K562 (cell line): ENCODE measurements at regions not wholly inside any gene's neighbourhood (a gene's known extent, or its start where the extent isn't known, plus 50 kb on each side); places are given as distances from the start of the nearest gene placed in this dataset.

Experiments used
- ATAC-seq: fragments of 200-7000 bp; cut with Tn5 transposase; 3 replicates; pipeline ENCODE4 v1.9.1; 2020; ENCODE audit warnings: moderate library complexity
- BruUV-seq: library from RNA; stranded (reverse); fragments of 400-500 nt; replicated peaks from 2 replicates; lab custom pipeline; 2021; lab: Mats Ljungman, UMichigan
- CTCF ChIA-PET: fragments of 300-600 bp; formaldehyde crosslinking; extraction: SDS; loops from one replicate; lab custom pipeline; 2021; ENCODE audit warnings: low intra/inter-chr PET ratio; lab: Yijun Ruan, JAX
- POLR2A ChIA-PET: fragments of 300-600, 350-650 bp; sonication (Branson Sonifier 250); formaldehyde crosslinking; extraction: SDS; loops from one replicate; lab custom pipeline; 2021; ENCODE audit warnings: antibody characterized with exemption, inconsistent platforms; lab: Yijun Ruan, JAX
- DNase-seq, 4 experiments: peaks; one replicate each; pipeline versions ENCODE4 v3.0.0 to v3.0.0-alpha.2; 2011 to 2018; ENCODE audit warnings: low spot score in 3 of 4, mixed read lengths in 3 of 4; ENCODE audit errors: extremely low read depth in 1 of 4
- FAIRE-seq: peaks from 2 replicates; lab custom pipeline; 2011; peaks lifted over from hg19 to GRCh38; lab: Jason Lieb, UNC
- H2AFZ ChIP-seq: 2 replicates; pipeline ENCODE4 v1.6.0; 2011; ENCODE audit warnings: low read depth, low read length, control low read depth, inconsistent platforms
- H3K27ac ChIP-seq: fragments of 200-600 bp; 3 replicates; pipeline ENCODE4 v1.8.0; 2011; ENCODE audit warnings: low read depth, mild to moderate bottlenecking, control low read depth, inconsistent platforms, low read length, moderate library complexity, mixed read lengths; ENCODE audit errors: extremely low read depth
- H3K27me3 ChIP-seq, 2 experiments: fragments of 300-600 bp in 1 of 2; 2 replicates in 1 of 2; 3 replicates in 1 of 2; pipeline versions ENCODE4 v1.6.0 to v1.8.0; 2011; ENCODE audit warnings: inconsistent platforms in 2 of 2, low read length in 2 of 2, mild to moderate bottlenecking in 1 of 2, mixed read lengths in 1 of 2, moderate library complexity in 1 of 2; ENCODE audit not compliant: control insufficient read depth in 2 of 2, insufficient read depth in 2 of 2
- H3K36me3 ChIP-seq: fragments of 300-600 bp; 3 replicates; pipeline ENCODE4 v1.8.0; 2011; ENCODE audit warnings: mild to moderate bottlenecking, low read length, inconsistent platforms; ENCODE audit not compliant: control insufficient read depth, insufficient read depth
- H3K4me1 ChIP-seq, 2 experiments: fragments of 200-600 bp in 1 of 2; replicated peaks in 1 of 2; 2 replicates in 1 of 2; 3 replicates in 1 of 2; pipeline versions ENCODE4 v1.5.1 to v1.8.0; 2011; ENCODE audit warnings: inconsistent platforms in 2 of 2, low read length in 2 of 2, mild to moderate bottlenecking in 1 of 2, mixed read lengths in 1 of 2, moderate library complexity in 1 of 2; ENCODE audit not compliant: control insufficient read depth in 2 of 2, insufficient read depth in 2 of 2
- H3K4me2 ChIP-seq: 2 replicates; pipeline ENCODE4 v1.6.1; 2011; ENCODE audit warnings: low read length, control low read depth, inconsistent platforms, mixed read lengths; ENCODE audit not compliant: insufficient read depth
- H3K4me3 ChIP-seq: fragments of 200-600 bp; sonication (generic), shearing (Covaris generic); 2 replicates; pipeline ENCODE4 v1.5.1; 2016; ENCODE audit warnings: control low read depth, inconsistent platforms
- H3K79me2 ChIP-seq: fragments of 200-600 bp; 3 replicates; pipeline ENCODE4 v1.8.0; 2011; ENCODE audit warnings: low read length, inconsistent platforms; ENCODE audit not compliant: control insufficient read depth, insufficient read depth
- H3K9ac ChIP-seq, 2 experiments: 2 replicates each; pipeline versions ENCODE4 v1.6.0 to v1.6.1; 2011; ENCODE audit warnings: low read depth in 2 of 2, low read length in 2 of 2, control low read depth in 1 of 2, inconsistent platforms in 1 of 2, mild to moderate bottlenecking in 1 of 2, mixed read lengths in 1 of 2; ENCODE audit not compliant: insufficient read depth in 1 of 2
- H3K9me1 ChIP-seq: one replicate; pipeline ENCODE4 v1.6.0; 2011; ENCODE audit warnings: inconsistent platforms, mild to moderate bottlenecking, low read length, moderate library complexity; ENCODE audit not compliant: control insufficient read depth, insufficient read depth
- H3K9me3 ChIP-seq: replicated peaks from 2 replicates; pipeline ENCODE4 v1.5.1; 2011; ENCODE audit warnings: low read depth, low read length, inconsistent platforms; ENCODE audit not compliant: control insufficient read depth, insufficient read depth
- H4K20me1 ChIP-seq: replicated peaks from 2 replicates; pipeline ENCODE4 v1.6.1; 2011; ENCODE audit warnings: low read length, inconsistent platforms, mixed read lengths; ENCODE audit not compliant: control insufficient read depth, insufficient read depth
- CBX1 ChIP-seq: sonication (generic); IDR thresholded peaks from 2 replicates; pipeline ENCODE4 v1.6.1; 2016; ENCODE audit warnings: antibody characterized with exemption, low read depth, mild to moderate bottlenecking
- CXXC5 ChIP-seq: fragments of 250-450 bp; sonication (Bioruptor Pico); IDR thresholded peaks from 2 replicates; pipeline ENCODE4 v1.8.0; 2022; ENCODE audit warnings: inconsistent platforms, mild to moderate bottlenecking, moderate library complexity
- EP400 ChIP-seq: fragments of 450-650 bp; IDR thresholded peaks from 2 replicates; pipeline ENCODE4 v1.6.1; 2017; ENCODE audit warnings: antibody characterized with exemption, mild to moderate bottlenecking, moderate library complexity
- LCOR ChIP-seq: sonication (generic); formaldehyde crosslinking; IDR thresholded peaks from 2 replicates; pipeline ENCODE4 v1.8.0; 2022; ENCODE audit warnings: mild to moderate bottlenecking, missing genetic modification reagents
- MAFF ChIP-seq: IDR thresholded peaks from 2 replicates; pipeline ENCODE4 v1.6.1; 2012; ENCODE audit warnings: low read length, improper control_type of control experiment
- MBD2 ChIP-seq: sonication (generic); IDR thresholded peaks from 2 replicates; pipeline ENCODE4 v1.6.1; 2016; ENCODE audit warnings: low read depth, borderline replicate concordance
- MED1 ChIP-seq: sonication (generic); formaldehyde crosslinking; IDR thresholded peaks from 2 replicates; pipeline ENCODE4 v1.8.1; 2023; ENCODE audit warnings: missing genetic modification reagents, borderline replicate concordance
- MIER1 ChIP-seq: fragments of 450-650 bp; IDR thresholded peaks from 2 replicates; pipeline ENCODE4 v1.6.1; 2016; ENCODE audit warnings: antibody characterized with exemption, mild to moderate bottlenecking, low read depth
- NFRKB ChIP-seq: fragments of 450-650 bp; IDR thresholded peaks from 2 replicates; pipeline ENCODE4 v1.6.1; 2016; ENCODE audit warnings: low read depth
- SMARCA4 ChIP-seq: fragments of 450-650 bp; IDR thresholded peaks from 2 replicates; pipeline ENCODE4 v1.6.1; 2016
- SRSF1 ChIP-seq: fragments of 200-400 bp; formaldehyde crosslinking; IDR thresholded peaks from 2 replicates; pipeline ENCODE4 v1.6.1; 2017; ENCODE audit warnings: mild to moderate bottlenecking, low read depth, low read length, moderate library complexity
- TEAD4 ChIP-seq, 2 experiments: sonication (generic) in 1 of 2; formaldehyde crosslinking in 1 of 2; IDR thresholded peaks; 2 replicates each; pipeline versions ENCODE4 v1.6.1 to v1.8.0; 2012 to 2022; ENCODE audit warnings: borderline replicate concordance in 1 of 2, inconsistent platforms in 1 of 2, low read length in 1 of 2, mild to moderate bottlenecking in 1 of 2, missing genetic modification reagents in 1 of 2
- TSC22D4 ChIP-seq: fragments of 450-650 bp; IDR thresholded peaks from 2 replicates; pipeline ENCODE4 v1.6.1; 2016; ENCODE audit warnings: missing genetic modification characterization, missing biosample characterization, control low read depth
- ZFP1 ChIP-seq: fragments of 450-650 bp; formaldehyde crosslinking; IDR thresholded peaks from 2 replicates; pipeline ENCODE4 v1.4.0; 2020; ENCODE audit warnings: mild to moderate bottlenecking, mixed read lengths
- ZFP36 ChIP-seq: fragments of 150-350 bp; IDR thresholded peaks from 2 replicates; pipeline ENCODE4 v1.6.1; 2018; ENCODE audit warnings: low read length, low read depth; ENCODE audit not compliant: partially characterized antibody
- ZNF764 ChIP-seq: fragments of 250-450 bp; sonication (Bioruptor Pico); IDR thresholded peaks from 2 replicates; pipeline ENCODE4 v1.4.0; 2020; ENCODE audit warnings: low read depth, mild to moderate bottlenecking, moderate library complexity
- WGBS: fragments of 100-300 bp; shearing (Covaris generic); methylation state at CpG from one replicate; pipeline ENCODE4 v1.1.6; 2016; ENCODE audit warnings: low coverage, mixed read lengths; ENCODE audit not compliant: insufficient coverage; ENCODE audit errors: missing lambda C conversion rate; 5-methylcytosine and 5-hydroxymethylcytosine counted together
- in situ Hi-C: fragments of 300-500 bp; cut with MboI; formaldehyde crosslinking; loops from 4 replicates; pipeline ENCODE4 v1.15.0; 2018; ENCODE audit warnings: inconsistent platforms, mixed read lengths
- intact Hi-C: fragments of 100-400 bp; cut with micrococcal nuclease; formaldehyde crosslinking; loops from 2 replicates; pipeline ENCODE4 v1.14.2; 2022
- TF ChIP-seq, protein P1 (sequence below): sonication (generic); formaldehyde crosslinking; IDR thresholded peaks from 2 replicates; pipeline ENCODE4 v1.8.0; 2022; ENCODE audit warnings: missing genetic modification reagents, mild to moderate bottlenecking, moderate library complexity, borderline replicate concordance
- TF ChIP-seq, protein P2 (sequence below), 2 experiments: fragments of 450-650 bp in 1 of 2; IDR thresholded peaks; 2 replicates each; pipeline ENCODE4 v1.6.1; 2011 to 2017; ENCODE audit warnings: low read depth in 2 of 2, antibody characterized with exemption in 1 of 2, borderline replicate concordance in 1 of 2, low read length in 1 of 2, mild to moderate bottlenecking in 1 of 2, mixed read lengths in 1 of 2; ENCODE audit not compliant: control insufficient read depth in 1 of 2

DNA sequence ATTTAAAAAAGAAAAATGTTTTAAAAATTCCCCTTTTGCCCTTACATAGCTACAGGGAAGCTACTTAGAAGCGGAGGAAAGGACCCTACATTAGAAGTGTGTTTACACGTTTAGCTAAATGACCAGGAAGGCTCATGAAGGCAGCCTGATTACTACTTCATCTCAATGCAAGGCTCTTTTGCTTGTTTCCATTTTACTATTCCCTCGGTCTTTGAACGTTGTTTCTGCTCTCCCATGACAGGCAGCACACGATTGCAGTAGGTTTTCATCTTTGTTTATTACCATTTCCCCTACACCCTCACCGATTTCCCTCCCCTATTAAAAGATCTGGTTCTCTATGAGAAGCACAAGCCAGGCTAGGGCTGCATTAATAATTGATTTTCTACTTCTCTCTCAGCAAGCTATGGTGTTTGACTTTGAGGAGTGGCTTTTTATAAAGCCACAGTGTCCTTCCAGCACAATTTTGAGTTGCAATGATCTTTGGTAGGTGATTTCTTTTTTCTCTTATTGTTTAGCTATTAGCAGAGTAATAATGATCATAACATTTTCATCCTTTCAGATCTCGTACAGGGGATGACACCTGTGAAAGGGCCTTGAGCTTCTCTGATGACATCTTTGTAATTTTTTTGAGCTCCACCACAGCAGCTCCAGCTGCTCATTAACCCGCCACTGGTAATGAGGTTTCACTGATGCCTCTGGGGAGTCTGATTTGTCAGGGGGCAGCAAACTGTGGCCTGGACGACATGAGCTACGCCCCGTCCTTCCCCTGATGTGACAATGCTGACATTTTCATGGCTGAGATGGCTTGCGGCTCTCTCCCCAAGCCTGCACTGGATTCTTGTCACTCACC, 670.3 kb downstream of the UQCRFS1 start:
- H3K4me2 ChIP-seq = peak overlapping the region; percentile 87
- no peaks in the 10 kb centered on the region for H3K9me3 ChIP-seq
- no peak overlapping the region for H2AFZ ChIP-seq
- H3K9me1 ChIP-seq = no peaks in the 10 kb centered on the region
- no peaks in the 10 kb centered on the region for H4K20me1 ChIP-seq
- H3K36me3 ChIP-seq = peaks cover 4% of the 10 kb centered on the region; the same call in 1 of the 3 replicates
- H3K4me3 ChIP-seq = peak overlapping the region; percentile 48
- DNase-seq (peak in 1 of 4 experiments; percentile 68), ATAC-seq (peak; percentile 14), FAIRE-seq (peak; percentile 15)
- H3K9ac ChIP-seq = peak overlapping the region; percentile 87 to 91
- H3K27ac ChIP-seq = peak overlapping the region; percentile 85
- CTCF ChIA-PET = no interaction called here
- H3K27me3 ChIP-seq = no peaks in the 10 kb centered on the region
- peaks cover 18 to 19% of the 10 kb centered on the region in 2 experiments for H3K4me1 ChIP-seq
- POLR2A ChIA-PET = interaction anchor here (0.6 to 7.0 kb wide), 15 partner anchors 9 to 165 kb away, joined by 3 to 81 read pairs (median 4); no protein-coding TSS in a partner anchor
- in situ Hi-C loops (loop anchor here (5.0 kb wide), 1 partner anchor 65 kb away; no protein-coding TSS in a partner anchor), intact Hi-C loops (loop anchor here (2.0 kb wide), 1 partner anchor 64 kb away; no protein-coding TSS in a partner anchor)
- no TSS peak for BruUV-seq
- peaks cover 92% of the 10 kb centered on the region for H3K79me2 ChIP-seq
- WGBS = 1% methylated on average over 12 of the region's 12 CpGs
- TF ChIP-seq ZFP36 (no peak), SMARCA4 (0 out of 2 replicates have a peak, but pooled peaks have one; percentile 7), MED1 (CRISPR knock-in tag) (no peak), ZNF764 (CRISPR knock-in tag) (no peak), MAFF (no peak), LCOR (CRISPR knock-in tag) (no peak), ZFP1 (CRISPR knock-in tag) (no peak), MBD2 (0 out of 2 replicates have a peak, but pooled peaks have one; percentile 28), TSC22D4 (tag) (no peak), CBX1 (no peak), CXXC5 (CRISPR knock-in tag) (no peak), SRSF1 (no peak), EP400 (no peak), NFRKB (no peak), TEAD4 (IDR thresholded peaks at IDR 0.05; ENCODE audit: low read length) (0 out of 2 replicates have a peak, but pooled peaks have one; percentile 3), TEAD4 (CRISPR knock-in tag; IDR thresholded peaks at IDR 0.05; ENCODE audit: borderline replicate concordance) (no peak), MIER1 (no peak)
- TF ChIP-seq, protein P1, sequence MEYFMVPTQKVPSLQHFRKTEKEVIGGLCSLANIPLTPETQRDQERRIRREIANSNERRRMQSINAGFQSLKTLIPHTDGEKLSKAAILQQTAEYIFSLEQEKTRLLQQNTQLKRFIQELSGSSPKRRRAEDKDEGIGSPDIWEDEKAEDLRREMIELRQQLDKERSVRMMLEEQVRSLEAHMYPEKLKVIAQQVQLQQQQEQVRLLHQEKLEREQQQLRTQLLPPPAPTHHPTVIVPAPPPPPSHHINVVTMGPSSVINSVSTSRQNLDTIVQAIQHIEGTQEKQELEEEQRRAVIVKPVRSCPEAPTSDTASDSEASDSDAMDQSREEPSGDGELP (CRISPR knock-in tag) = peak; percentile 32; the same call in 1 of the 2 replicates
- TF ChIP-seq, protein P2, sequence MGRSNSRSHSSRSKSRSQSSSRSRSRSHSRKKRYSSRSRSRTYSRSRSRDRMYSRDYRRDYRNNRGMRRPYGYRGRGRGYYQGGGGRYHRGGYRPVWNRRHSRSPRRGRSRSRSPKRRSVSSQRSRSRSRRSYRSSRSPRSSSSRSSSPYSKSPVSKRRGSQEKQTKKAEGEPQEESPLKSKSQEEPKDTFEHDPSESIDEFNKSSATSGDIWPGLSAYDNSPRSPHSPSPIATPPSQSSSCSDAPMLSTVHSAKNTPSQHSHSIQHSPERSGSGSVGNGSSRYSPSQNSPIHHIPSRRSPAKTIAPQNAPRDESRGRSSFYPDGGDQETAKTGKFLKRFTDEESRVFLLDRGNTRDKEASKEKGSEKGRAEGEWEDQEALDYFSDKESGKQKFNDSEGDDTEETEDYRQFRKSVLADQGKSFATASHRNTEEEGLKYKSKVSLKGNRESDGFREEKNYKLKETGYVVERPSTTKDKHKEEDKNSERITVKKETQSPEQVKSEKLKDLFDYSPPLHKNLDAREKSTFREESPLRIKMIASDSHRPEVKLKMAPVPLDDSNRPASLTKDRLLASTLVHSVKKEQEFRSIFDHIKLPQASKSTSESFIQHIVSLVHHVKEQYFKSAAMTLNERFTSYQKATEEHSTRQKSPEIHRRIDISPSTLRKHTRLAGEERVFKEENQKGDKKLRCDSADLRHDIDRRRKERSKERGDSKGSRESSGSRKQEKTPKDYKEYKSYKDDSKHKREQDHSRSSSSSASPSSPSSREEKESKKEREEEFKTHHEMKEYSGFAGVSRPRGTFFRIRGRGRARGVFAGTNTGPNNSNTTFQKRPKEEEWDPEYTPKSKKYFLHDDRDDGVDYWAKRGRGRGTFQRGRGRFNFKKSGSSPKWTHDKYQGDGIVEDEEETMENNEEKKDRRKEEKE (IDR thresholded peaks at IDR 0.05; ENCODE audit: borderline replicate concordance in 1 of 2, control insufficient read depth in 1 of 2, low read depth in 2 of 2, low read length in 1 of 2) = no peak
